ENCODE measurements at regions not wholly inside any gene's neighbourhood (a gene's known extent, or its start where the extent isn't known, plus 50 kb on each side); places are given as distances from the start of the nearest gene placed in this dataset.

DNA sequence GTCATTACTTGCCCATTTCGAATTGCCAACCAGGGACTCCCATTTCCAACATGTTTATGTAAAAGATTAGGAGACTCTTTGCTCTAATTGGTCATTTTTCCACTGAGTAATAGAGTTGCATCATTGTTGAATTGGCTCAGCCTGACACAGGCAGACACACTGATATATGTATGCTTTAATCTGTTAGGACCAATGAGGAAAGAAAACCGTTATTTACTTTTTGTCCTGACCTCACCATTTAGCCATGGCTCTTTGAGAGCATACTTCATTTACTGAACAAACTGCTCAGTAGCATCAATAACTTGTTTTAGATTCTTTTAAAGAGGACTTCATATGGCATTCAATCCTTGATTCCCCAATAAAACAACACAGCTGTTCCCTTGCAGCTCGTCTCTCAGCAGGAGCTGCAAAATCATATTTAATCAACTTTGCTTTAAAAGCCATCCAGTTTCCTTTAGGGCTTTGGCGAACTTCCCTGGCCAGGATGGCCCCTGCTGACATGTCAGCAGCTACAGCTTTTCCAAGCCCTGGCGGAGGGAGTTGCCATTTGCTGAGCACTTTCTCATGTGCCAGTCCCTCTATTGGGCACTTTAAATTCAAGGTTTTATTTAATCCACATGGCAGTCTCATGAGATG lies 251.5 kb upstream of the TNC start:
- DNase-seq, result no peak

DNA sequence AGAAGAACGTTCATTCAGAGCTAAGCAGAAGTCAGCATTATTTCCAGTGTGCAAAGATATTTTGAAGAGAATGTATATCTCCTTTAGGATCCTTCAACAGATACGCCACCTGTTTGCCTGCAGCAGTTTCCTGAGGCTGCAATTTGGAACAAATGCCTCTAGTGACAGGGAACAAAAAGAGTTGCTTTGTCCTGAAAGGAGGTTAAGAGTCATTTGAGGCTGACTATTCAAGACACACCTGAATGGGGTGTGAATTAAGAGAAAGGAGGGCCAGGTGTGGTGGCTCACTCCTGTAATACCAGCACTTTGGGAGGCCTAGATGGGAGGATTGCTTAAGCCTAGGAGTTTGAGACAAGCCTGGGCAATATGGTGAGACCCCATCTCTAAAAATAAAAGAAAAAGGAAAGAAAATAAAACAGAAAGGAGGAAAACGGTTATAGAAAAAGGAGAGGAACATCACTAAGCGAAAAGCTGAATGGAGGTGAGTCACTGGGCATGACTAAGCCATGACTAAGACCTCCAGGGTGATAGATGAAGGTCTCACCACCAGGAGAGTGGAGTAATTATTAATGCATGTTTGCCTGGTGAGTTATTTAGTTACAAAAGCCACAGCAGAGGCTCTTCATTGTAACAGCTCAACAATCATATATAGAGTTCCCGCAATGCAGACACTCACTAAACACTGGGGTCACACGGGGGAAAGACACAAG lies 255.2 kb upstream of the TNC start:
- no peak for DNase-seq

DNA sequence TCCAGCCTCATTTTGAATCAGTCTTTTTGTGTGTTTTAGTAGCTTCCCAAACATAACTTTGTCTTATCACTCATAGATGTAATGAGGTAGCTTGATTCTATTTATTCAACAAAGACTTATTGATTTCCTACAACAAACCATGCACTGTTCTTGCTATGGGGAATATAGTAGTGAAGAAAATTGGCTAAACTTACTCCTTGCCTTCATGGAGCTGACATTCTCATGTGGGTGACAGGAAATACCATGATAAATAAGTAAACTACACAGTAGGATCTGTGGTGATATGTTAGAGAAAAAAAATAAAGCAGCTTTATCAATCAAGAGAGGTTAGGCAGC lies 255.7 kb upstream of the TNC start:
- DNase-seq, result no peak

DNA sequence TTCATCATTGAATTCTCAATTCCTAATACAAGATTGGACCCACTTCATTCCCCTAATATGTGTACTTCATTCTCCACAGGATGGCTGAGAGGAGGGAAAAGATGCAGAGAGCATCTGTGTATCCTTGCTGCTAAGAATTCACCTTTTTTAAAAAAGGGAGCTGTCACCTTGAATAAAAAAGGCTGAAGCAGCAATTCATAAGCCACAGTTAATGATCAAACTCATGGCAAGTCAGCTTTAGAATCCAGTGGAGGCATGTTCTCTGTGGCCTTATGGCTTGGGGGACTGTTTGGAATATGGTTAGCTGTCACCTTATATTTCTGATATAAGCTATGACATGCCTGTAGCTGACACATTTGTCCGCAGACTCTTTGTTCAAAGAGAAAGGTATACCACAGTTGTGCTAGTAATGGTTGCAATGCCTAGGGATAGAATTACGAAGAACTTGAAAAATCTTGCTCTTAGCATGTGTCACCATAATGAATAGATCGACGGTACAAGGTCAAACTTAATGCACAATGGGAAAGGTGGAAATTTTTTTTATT lies 256.8 kb upstream of the TNC start:
- DNase-seq, result no peak

DNA sequence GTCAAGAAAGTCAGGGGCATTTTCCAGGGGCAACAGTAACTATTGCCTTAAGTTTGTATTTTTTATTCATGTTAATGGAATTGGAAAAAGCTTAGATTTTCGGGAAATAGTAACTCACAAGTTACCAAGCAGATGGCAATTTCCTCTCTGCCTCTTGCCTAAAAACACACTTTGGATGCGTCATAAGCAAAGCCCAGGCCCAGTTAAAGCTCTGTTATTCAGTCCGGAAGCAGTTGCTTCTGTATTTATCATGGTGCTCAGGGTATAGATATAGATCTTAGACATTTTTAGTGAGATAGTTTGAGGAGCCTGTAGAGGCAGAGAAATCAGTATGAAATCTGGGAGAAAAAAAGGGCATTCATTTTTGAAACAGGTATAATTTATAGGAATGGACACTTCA lies 260.3 kb upstream of the TNC start:
- no peak for DNase-seq

DNA sequence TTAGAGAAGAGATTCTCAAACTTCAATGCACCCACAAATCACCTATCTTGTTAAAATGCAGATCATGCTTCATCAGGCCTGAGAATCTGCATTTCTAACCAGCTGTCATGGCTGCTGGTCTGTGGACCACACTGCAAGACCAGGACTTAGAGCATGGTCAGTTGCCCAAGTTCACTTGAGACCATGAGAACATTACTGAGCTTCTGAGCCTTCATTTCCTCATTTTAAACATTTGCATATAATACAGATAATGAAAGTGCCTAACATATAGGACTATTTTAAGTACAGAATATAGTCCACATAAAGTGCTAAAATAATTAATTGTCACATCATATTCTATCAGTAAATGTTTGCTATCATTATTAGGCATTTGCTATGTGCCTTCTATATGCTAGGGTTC lies 260.8 kb upstream of the TNC start:
- no peak for DNase-seq

DNA sequence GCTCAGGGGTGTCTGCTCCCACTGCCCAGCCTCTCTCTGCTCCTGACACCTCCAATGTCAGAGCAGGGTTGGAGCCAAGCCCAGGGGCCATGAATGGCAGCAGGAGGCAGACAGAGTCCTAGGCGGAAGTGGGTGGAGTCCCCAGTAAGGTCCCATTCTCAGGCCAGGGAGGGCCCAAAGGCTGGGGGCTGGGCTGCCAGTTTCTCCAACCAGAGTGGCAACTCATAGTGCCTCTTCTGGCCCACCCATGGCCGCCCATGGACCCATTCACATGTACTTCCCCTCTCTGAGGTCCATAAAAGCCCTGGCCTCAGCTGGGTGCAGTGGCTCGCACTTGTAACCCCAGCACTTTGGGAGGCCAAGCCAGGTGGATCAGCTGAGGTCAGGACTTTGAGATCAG lies 261.8 kb upstream of the TNC start:
- no peak for DNase-seq

DNA sequence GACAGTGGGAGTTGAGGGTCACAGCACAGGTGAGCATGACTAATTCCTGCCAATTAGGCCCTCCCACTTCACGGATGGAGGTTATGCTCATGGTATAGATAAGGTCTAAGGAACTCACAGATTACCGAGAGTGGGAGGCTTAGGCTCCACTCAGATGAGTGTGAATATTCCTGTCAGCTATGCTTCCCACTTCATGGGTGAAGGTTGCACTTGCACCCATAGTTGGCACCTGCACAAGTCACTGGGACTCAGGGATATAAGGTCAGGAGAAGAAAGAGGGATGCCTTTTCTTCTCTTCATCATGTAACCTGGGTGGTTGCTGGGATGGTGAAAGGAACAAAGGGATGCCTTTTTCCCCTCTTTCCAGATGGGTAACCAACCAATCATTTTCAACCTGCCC lies 264.9 kb upstream of the TNC start:
- DNase-seq, result no peak

DNA sequence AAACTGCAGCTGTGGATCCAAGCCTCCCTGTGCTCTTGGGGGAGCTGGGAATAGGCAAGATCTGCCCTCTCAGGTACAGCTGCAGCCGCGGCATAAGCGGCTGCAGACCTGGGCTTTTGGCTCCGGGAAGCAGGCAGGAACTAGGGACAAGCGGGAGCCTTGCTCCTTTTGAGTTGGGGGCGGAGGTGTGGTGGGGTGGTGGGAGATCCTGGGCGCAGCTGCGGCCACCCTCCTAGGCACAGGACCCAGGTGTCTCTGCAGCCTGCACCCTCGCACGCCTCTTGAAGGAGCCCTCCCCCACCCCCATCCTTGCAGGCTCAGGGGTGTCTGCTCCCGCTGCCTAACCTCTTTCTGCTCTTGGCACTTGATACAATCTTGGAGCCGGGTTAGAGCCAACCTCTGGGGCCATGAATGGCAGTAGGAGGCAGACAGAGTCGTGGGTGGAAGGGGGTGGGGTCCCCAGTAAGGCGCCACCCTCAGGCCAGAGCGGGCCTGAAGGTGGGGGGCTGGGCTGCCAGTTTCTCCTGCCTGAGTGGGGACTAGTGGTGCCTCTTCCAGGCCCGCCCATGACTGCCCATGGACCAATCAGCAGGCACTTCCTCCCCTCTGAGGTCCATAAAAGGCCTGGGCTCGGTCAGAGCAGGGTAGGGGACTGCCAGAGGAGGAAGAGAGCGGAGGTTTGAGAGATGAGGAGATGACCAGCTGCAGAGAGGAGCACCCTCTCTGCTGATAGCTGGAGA lies 267.6 kb upstream of the TNC start:
- DNase-seq, result no peak

DNA sequence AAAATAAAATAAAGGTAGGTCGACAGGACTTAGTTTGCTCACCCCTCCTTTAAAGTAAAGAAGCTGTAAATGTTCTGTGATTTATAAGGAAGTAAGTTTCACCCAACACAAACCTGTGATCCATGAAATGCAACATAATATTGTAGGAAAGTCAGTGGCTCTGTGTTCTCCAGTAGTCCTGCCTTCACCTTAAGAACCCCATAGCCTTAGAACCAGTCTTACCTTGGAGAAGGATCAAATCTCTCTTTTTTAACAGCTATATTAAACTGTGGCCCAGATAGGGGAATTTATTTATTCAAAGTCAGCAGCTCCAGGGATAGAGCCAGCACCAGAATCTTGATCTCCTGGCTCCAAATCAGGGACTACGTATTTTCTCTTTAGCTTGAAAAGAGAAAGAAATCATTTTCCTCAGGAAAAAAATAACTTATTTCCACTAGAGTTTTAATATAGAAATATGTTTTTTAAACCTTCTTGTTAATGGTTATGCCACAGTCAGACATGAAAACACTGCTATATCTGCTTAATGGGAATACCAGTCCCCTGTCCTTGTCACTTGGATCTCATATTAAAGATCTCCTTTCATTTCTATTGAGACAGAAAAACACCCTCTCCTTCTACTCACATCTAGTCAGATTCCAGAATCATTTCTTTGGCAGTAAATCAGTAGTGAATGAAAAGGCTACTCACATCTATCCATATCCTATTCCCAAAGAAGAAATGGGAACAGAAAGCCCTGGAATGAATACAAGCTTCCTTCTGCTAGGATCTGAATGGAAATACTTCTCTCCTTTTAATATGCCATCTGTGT lies 269.2 kb upstream of the TNC start:
- no peak for DNase-seq

DNA sequence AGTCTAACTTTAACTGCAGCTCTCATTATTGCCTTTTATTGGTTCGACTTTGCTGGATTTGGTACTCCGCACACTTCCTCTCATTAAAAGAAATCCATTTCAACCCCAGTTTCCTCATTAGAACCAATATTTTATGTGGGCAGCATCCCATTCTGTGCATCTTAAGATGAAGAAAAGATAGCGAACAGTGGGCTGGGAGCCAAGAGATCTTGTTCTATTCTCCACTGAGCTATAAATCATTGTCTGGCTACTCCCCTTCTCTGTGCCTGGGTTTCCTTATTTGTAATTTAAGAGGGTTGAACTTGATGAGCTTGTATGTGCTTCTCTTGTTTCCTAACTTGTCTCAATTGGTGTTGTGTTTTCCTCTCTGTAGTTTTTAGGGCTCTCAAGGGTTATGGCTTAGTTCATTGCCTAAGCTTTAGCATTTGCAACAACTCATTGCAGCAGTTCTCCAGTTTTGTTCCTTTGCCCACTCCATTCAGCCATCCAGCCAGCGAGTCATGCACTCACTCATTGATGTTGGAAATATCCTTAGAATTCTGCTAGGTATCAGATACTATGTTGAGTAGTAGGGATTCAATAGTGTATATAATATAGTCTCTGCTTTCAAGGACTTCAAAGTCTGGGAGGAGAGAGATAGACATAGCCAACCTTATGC lies 273.3 kb upstream of the TNC start:
- no peak for DNase-seq

DNA sequence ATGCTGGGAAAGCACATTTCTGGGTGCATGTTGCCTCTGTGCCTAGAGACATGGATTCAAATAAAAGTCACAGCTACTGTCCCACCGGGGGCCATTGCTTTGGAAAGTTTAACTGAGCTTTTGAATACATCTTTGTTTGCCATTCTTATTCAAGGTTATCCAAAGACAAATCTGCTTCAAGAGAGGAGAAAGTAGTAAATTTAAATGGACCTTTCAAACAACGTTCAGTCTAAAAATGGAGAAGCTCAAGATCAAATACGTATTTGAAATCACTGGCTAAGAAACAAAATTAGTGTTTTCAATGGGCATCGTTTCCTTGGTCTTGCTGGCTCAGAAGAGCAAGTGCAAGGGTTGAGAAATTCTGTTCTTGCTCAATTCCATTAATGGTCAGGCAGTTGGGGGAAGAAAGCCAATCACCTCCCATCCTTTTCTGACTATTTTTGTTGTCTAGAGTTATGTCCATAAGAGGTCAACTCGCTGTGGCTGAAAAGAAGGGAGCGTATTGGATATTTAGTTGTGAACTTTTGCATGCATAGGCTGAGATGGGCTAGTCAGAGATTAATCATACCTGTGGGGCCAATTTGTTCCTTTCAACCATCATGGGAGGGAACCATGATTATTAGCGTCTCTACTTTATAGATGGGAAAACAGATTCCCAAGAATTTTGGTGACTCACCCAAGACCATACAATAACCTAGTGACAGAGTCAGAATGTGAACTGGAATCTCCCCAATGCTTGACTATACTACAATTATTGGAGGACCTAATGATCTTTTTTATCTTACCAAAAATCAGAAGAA lies 276.2 kb upstream of the TNC start:
- no peak for DNase-seq

DNA sequence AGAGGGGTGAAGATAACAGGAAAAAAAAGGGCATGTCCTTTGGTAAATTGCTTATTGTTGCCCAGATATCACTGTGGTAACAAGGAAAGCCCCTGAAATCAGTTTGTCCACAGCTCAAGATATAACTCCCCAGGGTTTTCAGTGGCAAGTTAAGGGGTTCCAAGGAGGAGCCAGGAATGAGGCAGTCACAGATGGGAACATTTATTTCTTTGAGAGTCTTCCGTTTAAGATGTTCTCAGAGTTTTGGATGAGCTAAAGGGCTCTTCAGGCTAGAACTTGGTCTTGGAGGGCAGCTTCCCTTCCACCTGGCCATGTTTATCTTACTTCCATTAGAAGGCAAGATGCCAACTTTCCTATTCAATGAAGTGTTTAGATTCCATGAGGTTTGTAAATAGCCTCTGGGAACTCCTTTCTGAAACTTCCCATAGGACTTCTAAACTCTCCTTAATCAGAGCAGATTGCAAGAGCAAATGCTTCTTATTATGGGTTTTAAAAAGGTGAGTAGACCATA lies 277.6 kb upstream of the TNC start:
- DNase-seq, result peak in 1 of 2 experiments; percentile 56

DNA sequence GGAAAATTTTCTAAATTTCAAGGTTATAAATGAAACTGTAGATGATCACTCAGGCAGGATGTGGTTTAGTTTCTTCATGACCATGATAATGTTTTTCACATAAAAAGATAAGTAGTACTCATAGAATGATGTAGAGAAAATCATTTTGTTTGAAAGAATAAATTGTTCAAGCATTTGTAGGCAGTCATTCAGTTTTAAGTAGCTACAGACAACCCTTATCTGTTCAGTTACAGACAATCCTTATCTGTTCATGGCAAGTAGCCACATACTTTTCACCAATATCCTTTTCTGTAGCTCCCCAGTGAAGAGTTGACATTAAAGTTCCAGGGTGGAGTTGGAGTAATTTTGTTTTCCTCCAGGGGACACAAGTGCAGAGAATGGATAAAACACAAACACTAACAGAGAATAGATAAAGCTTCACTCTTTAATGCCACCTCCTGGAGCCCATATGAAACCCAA lies 278.1 kb upstream of the TNC start:
- DNase-seq, result no peak

DNA sequence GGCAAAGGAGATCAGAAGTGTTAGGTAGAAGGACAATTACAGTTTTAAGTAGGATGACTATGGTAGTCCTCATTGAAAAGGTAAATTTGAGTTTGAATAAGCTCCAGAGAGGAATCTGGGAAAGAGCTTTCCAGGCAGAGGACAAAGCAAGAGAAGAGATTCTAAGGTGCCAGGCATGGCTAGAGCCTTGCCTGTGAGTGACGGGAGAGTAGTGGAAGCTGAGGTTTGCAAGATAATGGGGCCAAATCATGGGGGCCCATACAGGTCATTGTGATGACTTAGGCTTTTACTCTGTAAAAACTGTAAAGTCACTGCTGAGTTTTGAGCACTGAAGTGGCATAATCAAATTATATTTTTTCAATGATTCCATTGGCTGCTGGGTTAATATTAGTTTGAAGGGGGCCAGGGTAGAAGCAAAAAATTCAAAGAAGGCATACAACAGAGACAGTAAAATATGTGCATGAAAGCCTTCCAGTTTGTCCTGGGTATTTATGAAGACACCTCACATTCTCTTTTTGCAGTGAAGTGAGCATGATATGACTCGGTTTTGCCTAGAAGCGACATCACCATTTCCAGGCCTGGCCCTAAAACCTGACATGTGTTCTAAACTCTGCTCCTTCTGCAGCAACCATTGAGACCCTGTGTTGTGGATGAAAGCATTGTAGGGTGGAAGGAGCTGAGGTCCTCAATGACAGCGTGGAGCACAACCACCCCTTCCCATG lies 279.8 kb upstream of the TNC start:
- DNase-seq, result no peak

DNA sequence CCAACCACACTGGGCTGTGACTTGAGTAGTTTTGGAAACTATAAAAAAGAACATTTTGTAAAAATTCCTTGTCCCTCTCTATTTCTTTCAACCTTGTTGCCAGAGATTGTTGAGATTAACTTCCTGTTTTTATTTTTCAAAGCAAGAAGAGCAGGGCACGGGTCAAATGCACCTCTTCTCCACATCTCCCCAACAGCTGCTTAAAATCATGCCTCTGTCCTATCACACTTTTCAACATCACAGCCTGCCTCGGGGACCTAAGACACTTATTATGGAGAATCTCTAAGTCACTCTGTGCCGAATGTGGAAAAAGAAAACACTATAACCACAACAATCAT lies 280.3 kb upstream of the TNC start:
- no peak for DNase-seq

DNA sequence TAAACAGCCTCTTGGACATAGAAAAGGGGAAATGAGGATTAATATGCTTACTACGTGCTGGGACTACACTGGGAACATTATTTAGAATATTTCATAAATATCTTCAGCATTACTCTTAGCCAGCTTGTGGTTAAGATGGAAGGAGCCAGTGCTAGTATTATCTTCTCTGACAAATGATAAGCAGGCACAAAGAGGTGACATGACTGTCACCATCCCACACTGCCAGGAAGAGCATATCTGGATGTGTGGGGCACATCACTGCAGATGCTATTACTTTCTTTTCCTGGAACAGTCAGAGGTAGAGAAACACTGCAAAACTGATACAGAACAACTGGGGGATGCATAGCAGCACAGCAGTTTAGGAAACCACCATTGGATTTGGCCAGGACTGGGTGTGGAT lies 281.0 kb upstream of the TNC start:
- DNase-seq, result no peak

DNA sequence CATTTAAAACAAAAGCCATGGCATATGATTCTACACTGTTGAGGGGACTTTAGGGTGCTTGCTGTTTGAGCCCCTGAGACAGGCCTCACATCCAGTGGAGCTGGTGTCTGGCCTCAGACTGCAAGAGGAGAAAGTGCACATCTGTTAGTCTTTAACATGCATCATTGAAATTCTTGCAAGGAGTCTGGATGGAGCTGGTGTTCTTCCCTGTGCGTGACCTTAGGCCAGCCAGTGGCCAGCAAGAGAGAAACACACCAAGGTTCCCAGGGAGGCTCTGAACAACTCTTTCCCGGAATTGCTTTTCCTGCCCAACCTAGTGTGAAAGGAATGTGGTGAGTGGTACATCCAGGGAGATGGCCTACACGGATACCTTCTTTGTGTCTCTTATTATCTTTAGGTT lies 282.8 kb upstream of the TNC start:
- DNase-seq, result no peak

DNA sequence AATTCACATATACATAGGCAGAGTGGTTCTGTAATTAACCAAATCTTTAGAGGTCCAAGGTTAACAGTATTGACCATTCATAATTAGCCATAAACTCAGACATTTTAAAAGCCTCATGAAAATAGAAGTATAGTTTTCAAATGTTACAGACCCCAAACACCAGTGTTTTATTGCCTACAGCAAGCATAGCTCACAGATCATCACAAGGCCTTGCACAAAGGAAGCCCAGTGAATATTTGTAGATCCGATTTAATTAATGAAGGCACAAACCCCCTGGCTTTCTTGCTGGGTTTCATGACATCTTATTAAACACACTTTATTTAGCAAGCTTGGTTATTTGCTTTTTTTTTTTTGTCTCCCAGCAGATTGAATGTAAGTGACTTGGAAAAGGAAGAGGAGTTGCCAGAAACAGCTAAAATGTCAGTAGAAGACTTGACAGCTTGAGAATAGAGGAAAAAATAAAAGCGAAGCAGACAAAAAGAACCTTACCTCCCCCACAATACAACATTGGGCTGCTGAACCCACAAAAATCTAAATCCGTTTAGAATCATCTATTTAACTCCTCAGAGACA lies 283.9 kb upstream of the TNC start:
- DNase-seq, result no peak

DNA sequence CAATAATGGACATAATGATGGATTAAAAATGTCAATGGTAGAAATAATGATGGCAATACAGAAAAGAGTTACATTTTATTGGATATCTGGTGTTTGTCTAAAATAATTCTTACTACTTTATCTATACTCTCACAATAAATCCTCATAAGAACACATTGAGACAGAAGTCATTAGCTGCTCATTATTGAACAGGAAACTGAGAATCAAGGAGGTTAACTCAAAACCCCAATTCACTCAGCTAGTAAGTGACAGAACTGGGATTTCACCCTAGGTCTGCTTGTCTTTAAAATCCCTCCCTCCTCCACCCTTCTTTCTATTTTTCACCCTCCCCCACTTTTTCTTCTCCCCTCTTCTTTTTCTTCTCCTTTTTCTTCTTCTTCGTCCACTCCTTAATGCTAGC lies 285.8 kb upstream of the TNC start:
- no peak for DNase-seq

DNA sequence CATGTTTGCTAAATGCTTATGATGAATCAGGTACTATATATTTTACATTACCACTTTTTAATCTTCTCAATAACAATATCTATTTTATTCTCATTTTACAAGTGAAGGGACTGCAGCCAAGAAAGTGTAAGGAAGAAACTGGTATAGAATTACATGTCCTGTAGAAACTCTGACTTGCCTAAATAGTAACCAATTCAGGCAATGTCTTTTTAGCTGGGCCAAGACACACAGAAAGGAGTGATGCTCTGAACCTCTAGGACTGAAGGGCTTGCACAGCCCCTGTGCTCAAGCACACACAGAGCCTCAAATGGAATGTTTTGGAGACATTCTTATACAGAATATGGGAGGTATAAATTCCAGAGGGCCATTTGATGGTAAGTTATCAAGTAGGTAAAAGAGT lies 286.4 kb upstream of the TNC start:
- DNase-seq, result no peak

Data from NCI-H1930 (cell line).